ENCODE measurements at regions not wholly inside any gene's neighbourhood (a gene's known extent, or its start where the extent isn't known, plus 50 kb on each side); places are given as distances from the start of the nearest gene placed in this dataset.

GRCh38 chr3:25035526-25035925, 392.5 kb upstream of the RARB start:
- intact Hi-C loops (cut with DNase I; ENCODE audit: low total_unique reads): no loop called here
- DNase-seq: no peak
- H3K27ac ChIP-seq: no peak overlapping the region
- H3K4me3 ChIP-seq: no peak overlapping the region
- H3K27me3 ChIP-seq: no peaks in the 10 kb centered on the region
- no peaks in the 10 kb centered on the region for H3K36me3 ChIP-seq
- TF ChIP-seq, protein P1, sequence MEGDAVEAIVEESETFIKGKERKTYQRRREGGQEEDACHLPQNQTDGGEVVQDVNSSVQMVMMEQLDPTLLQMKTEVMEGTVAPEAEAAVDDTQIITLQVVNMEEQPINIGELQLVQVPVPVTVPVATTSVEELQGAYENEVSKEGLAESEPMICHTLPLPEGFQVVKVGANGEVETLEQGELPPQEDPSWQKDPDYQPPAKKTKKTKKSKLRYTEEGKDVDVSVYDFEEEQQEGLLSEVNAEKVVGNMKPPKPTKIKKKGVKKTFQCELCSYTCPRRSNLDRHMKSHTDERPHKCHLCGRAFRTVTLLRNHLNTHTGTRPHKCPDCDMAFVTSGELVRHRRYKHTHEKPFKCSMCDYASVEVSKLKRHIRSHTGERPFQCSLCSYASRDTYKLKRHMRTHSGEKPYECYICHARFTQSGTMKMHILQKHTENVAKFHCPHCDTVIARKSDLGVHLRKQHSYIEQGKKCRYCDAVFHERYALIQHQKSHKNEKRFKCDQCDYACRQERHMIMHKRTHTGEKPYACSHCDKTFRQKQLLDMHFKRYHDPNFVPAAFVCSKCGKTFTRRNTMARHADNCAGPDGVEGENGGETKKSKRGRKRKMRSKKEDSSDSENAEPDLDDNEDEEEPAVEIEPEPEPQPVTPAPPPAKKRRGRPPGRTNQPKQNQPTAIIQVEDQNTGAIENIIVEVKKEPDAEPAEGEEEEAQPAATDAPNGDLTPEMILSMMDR (IDR thresholded peaks at IDR 0.05): no peak
- no peak for TF ChIP-seq POLR2A (IDR thresholded peaks at IDR 0.05)
- no peaks in the 10 kb centered on the region for H3K9me3 ChIP-seq
- H3K4me1 ChIP-seq: peaks cover 4 to 9% of the 10 kb centered on the region in 2 donors

DNA sequence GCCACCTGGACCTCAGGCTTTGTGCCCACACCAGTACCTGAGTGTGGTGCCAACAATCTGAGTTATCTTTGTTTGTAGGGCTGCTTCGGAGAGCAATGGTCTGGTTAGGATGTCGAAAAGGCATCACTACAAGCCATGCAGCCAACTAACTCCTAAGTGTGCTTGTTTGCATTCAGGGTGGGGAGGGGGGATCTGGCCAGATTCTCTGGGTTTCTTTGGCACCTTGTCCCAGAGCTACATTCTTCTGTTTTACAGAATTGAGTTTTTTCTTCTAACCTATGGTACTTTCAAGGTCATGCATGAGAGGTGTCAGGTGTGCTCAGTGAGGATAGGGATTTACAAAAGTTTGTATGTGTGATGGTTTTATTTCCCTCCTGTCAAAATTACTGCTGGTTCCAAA, 391.4 kb upstream of the RARB start:
- H3K27me3 ChIP-seq: no peaks in the 10 kb centered on the region
- TF ChIP-seq POLR2A (IDR thresholded peaks at IDR 0.05): no peak
- TF ChIP-seq, protein P1 (IDR thresholded peaks at IDR 0.05): no peak
- intact Hi-C loops (cut with DNase I; ENCODE audit: low total_unique reads): no loop called here
- H3K27ac ChIP-seq: peak overlapping the region; percentile 48 to 63
- no peaks in the 10 kb centered on the region for H3K36me3 ChIP-seq
- no peak overlapping the region for H3K4me3 ChIP-seq
- DNase-seq: no peak
- peaks cover 4 to 9% of the 10 kb centered on the region in 2 donors for H3K4me1 ChIP-seq
- H3K9me3 ChIP-seq: no peaks in the 10 kb centered on the region

- Histone ChIP-seq H3K4me1 (peaks cover 4 to 9% of the 10 kb centered on the region in 2 donors), H3K9me3 (no peaks in the 10 kb centered on the region), H3K27ac (peak overlapping the region; percentile 48 to 63), H3K36me3 (no peaks in the 10 kb centered on the region), H3K27me3 (no peaks in the 10 kb centered on the region), H3K4me3 (no peak overlapping the region)
- intact Hi-C loops (cut with DNase I; ENCODE audit: low total_unique reads): no loop called here
- TF ChIP-seq, protein P1 (IDR thresholded peaks at IDR 0.05): no peak
- TF ChIP-seq POLR2A (IDR thresholded peaks at IDR 0.05): no peak
- DNase-seq: peak in 1 of 2 donors; percentile 18
Observed at GRCh38 chr3:25037049-25037547, 391.0 kb upstream of the RARB start.

DNA sequence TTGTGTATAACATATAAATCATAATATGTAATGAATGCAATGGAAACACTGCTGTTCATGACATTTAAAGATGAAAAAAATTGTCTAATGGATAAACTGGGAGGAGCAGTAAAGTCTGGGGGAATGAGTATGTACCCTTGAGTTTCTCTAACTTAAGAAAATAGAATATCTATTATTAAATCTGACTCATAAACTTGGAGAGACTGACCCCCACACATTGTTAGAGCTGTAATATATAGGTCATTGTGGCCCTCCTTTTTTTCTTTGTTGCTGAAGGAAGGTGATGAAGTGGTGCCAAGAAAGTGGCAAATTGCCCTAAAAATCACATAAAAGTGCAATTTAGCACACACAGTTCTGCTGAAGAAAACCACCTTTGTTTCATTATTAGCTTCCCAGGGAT, 389.8 kb upstream of the RARB start:
- Histone ChIP-seq H3K36me3 (no peaks in the 10 kb centered on the region), H3K4me1 (peaks cover 4 to 9% of the 10 kb centered on the region in 2 donors), H3K4me3 (no peak overlapping the region), H3K27me3 (no peaks in the 10 kb centered on the region), H3K9me3 (no peaks in the 10 kb centered on the region), H3K27ac (no peak overlapping the region)
- TF ChIP-seq, protein P1 (IDR thresholded peaks at IDR 0.05): no peak
- no peak for TF ChIP-seq POLR2A (IDR thresholded peaks at IDR 0.05)
- no peak for DNase-seq
- intact Hi-C loops (cut with DNase I; ENCODE audit: low total_unique reads): no loop called here

DNA sequence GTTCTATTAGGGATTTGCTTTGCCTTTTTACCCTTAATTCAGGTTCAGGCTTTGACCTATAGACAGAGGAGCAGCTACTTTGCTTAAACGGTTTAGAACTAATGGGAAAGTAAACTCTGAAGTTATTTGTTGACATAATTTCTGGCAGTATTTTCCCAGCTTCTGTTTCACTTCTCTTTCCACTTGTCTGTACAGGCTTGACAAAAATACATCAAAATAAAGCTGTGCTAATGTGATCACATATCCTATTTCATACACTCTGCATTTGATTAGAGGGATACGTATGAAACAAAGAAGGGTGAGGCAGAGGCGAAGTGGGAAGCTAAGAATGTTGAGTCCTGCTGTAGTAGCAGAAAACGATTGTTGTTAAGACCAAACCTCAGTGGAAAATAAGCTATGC, 389.1 kb upstream of the RARB start:
- Histone ChIP-seq H3K4me1 (peaks cover 4 to 9% of the 10 kb centered on the region in 2 donors), H3K27ac (no peak overlapping the region)
- intact Hi-C loops (cut with DNase I; ENCODE audit: low total_unique reads): no loop called here

More for the DNA sequence above, 389.1 kb upstream of the RARB start:
- H3K27me3 ChIP-seq: no peaks in the 10 kb centered on the region
- no peaks in the 10 kb centered on the region for H3K9me3 ChIP-seq
- TF ChIP-seq, protein P1 (IDR thresholded peaks at IDR 0.05): no peak
- no peak for TF ChIP-seq POLR2A (IDR thresholded peaks at IDR 0.05)
- DNase-seq: no peak
- no peaks in the 10 kb centered on the region for H3K36me3 ChIP-seq
- H3K4me3 ChIP-seq: no peak overlapping the region
